CD14-positive monocyte (primary cell): ENCODE measurements at regions not wholly inside any gene's neighbourhood (a gene's known extent, or its start where the extent isn't known, plus 50 kb on each side); places are given as distances from the start of the nearest gene placed in this dataset.

Source experiments
- DNase-seq, 3 donors: peaks; one replicate each; pipeline ENCODE4 v3.0.0-alpha.2; 2011 to 2022
- H2AFZ ChIP-seq: 2 replicates; pipeline ENCODE4 v1.6.0; 2012; ENCODE audit warnings: mild to moderate bottlenecking, low read depth, low read length, inconsistent platforms; ENCODE audit not compliant: insufficient read depth, poor library complexity, severe bottlenecking
- H3K27ac ChIP-seq, 2 donors: 1 replicate in 1 of 2; 2 replicates in 1 of 2; pipeline ENCODE4 v1.5.1; 2012 to 2013; ENCODE audit warnings: low read length in 2 of 2, control low read depth in 1 of 2, inconsistent platforms in 1 of 2, low read depth in 1 of 2, mild to moderate bottlenecking in 1 of 2
- H3K27me3 ChIP-seq, 2 donors: one replicate each; pipeline versions ENCODE4 v1.6.0 to v1.6.1; 2011 to 2013; ENCODE audit warnings: low read length in 2 of 2; ENCODE audit not compliant: control insufficient read depth in 2 of 2, insufficient read depth in 2 of 2
- H3K36me3 ChIP-seq, 2 donors: replicated peaks in 1 of 2; 1 replicate in 1 of 2; 2 replicates in 1 of 2; pipeline versions ENCODE4 v1.5.1 to v1.6.1; 2012 to 2013; ENCODE audit warnings: low read length in 2 of 2, control low read depth in 1 of 2, inconsistent platforms in 1 of 2, mild to moderate bottlenecking in 1 of 2; ENCODE audit not compliant: insufficient read depth in 2 of 2, control insufficient read depth in 1 of 2
- H3K4me1 ChIP-seq, 2 donors: 1 replicate in 1 of 2; 2 replicates in 1 of 2; pipeline versions ENCODE4 v1.5.1 to v1.6.1; 2012 to 2013; ENCODE audit warnings: low read length in 2 of 2, control low read depth in 1 of 2, inconsistent platforms in 1 of 2, mild to moderate bottlenecking in 1 of 2, moderate library complexity in 1 of 2; ENCODE audit not compliant: insufficient read depth in 2 of 2, control insufficient read depth in 1 of 2
- H3K4me2 ChIP-seq: replicated peaks from 2 replicates; pipeline ENCODE3; 2012; ENCODE audit warnings: low read length, moderate library complexity, mild to moderate bottlenecking; ENCODE audit not compliant: poor library complexity, severe bottlenecking; ENCODE audit errors: extremely low read depth
- H3K4me3 ChIP-seq, 3 experiments: fragments of 200-600 bp in 1 of 3; sonication (generic) in 1 of 3; replicated peaks in 1 of 3; 1 replicate in 2 of 3; 2 replicates in 1 of 3; pipeline ENCODE4 v1.5.1; 2011 to 2013; ENCODE audit warnings: low read length in 3 of 3, mild to moderate bottlenecking in 3 of 3, control low read depth in 2 of 3, low read depth in 2 of 3, inconsistent platforms in 1 of 3, moderate library complexity in 1 of 3
- H3K79me2 ChIP-seq: 2 replicates; pipeline ENCODE4 v1.6.0; 2012; ENCODE audit warnings: mild to moderate bottlenecking, control low read depth, inconsistent platforms, low read length, moderate library complexity; ENCODE audit not compliant: insufficient read depth
- H3K9ac ChIP-seq: 2 replicates; pipeline ENCODE4 v1.6.0; 2017; ENCODE audit warnings: low read length, mild to moderate bottlenecking; ENCODE audit not compliant: insufficient read depth, poor library complexity, severe bottlenecking
- H3K9me3 ChIP-seq, 2 donors: replicated peaks in 1 of 2; 1 replicate in 1 of 2; 2 replicates in 1 of 2; pipeline versions ENCODE4 v1.5.1 to v1.6.1; 2012 to 2013; ENCODE audit warnings: low read length in 2 of 2, control low read depth in 1 of 2; ENCODE audit not compliant: control insufficient read depth in 1 of 2, insufficient read depth in 1 of 2
- H4K20me1 ChIP-seq: 2 replicates; pipeline ENCODE4 v1.6.0; 2012; ENCODE audit warnings: mild to moderate bottlenecking, low read length, control low read depth, moderate library complexity; ENCODE audit not compliant: insufficient read depth
- H3K27ac Mint-ChIP-seq, 7 donors: one replicate each; pipeline ENCODE4 v1.8.0; 2020; ENCODE audit warnings: mild to moderate bottlenecking in 7 of 7, mixed read lengths in 7 of 7, moderate library complexity in 6 of 7, inconsistent platforms in 2 of 7
- H3K27me3 Mint-ChIP-seq, 3 donors: one replicate each; pipeline ENCODE4 v1.8.0; 2021 to 2022; ENCODE audit warnings: low read depth in 3 of 3, mild to moderate bottlenecking in 3 of 3, mixed read lengths in 3 of 3, moderate library complexity in 3 of 3, inconsistent platforms in 1 of 3
- H3K36me3 Mint-ChIP-seq, 2 donors: one replicate each; pipeline ENCODE4 v1.8.0; 2020; ENCODE audit warnings: mixed read lengths in 2 of 2, inconsistent platforms in 1 of 2, mild to moderate bottlenecking in 1 of 2
- H3K4me1 Mint-ChIP-seq: one replicate; pipeline ENCODE4 v1.8.0; 2020; ENCODE audit warnings: mild to moderate bottlenecking, mixed read lengths
- H3K4me3 Mint-ChIP-seq, 2 donors: one replicate each; pipeline ENCODE4 v1.8.0; 2020; ENCODE audit warnings: mild to moderate bottlenecking in 2 of 2, mixed read lengths in 2 of 2, moderate library complexity in 1 of 2
- H3K9me3 Mint-ChIP-seq, 7 donors: one replicate each; pipeline ENCODE4 v1.8.0; 2020 to 2022; ENCODE audit warnings: mixed read lengths in 7 of 7, mild to moderate bottlenecking in 6 of 7, moderate library complexity in 6 of 7, inconsistent platforms in 2 of 7
- WGBS: methylation state at CpG from one replicate; pipeline ENCODE4 v1.1.5; 2013; ENCODE audit warnings: missing lambda C conversion rate; ENCODE audit not compliant: insufficient coverage; 5-methylcytosine and 5-hydroxymethylcytosine counted together
- intact Hi-C, 2 donors: fragments of 100-400 bp; cut with micrococcal nuclease; formaldehyde crosslinking; loops; one replicate each; pipeline versions ENCODE4 v1.15.0 to v1.15.1; 2023
- TF ChIP-seq, protein P1 (sequence below): fragments of 200-600 bp; IDR thresholded peaks from one replicate; pipeline ENCODE4 v1.8.0; 2022; ENCODE audit warnings: antibody characterized with exemption, mild to moderate bottlenecking

DNA sequence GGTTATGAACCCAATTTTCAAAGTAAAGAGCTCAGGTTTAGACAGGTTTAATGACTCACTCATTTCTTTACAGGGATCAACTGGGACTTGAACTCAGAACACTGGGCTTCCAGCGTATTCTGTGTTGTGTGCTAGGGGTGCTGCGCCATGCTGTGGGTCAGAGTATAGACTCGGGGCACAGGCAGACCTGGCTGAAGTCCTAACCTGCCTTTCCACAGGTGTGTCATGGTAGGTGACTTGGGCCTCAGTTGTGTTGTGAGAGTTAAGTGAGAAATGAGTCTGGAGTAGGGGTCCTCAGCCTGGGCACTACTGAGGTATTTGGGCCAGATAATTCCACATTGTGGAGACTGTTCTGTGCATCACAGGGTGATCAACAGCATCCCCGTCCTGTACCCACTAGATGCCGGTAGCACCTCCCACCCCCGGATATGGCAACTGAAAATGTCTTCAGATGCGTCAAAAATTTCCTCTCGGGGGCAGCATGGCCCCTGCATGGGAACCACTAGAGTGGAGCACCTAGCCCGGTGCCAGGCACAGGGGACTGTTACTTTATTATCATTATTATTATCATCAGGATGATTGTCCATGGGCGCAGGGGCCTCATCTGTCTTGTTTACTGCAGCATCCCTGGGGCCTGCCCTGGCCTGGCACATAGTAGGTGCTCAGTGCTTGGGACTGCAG, 575.5 kb downstream of the PTPRU start:
- H3K9me3 ChIP-seq, result no peaks in the 10 kb centered on the region
- H3K9ac ChIP-seq, result no peak overlapping the region
- H2AFZ ChIP-seq, result no peak overlapping the region
- Mint-ChIP-seq H3K27ac (no peak overlapping the region), H3K4me3 (no peak overlapping the region), H3K27me3 (peaks cover 11 to 23% (median 14%) of the 10 kb centered on the region in 3 donors), H3K4me1 (no peaks in the 10 kb centered on the region), H3K36me3 (no peaks in the 10 kb centered on the region), H3K9me3 (no peaks in the 10 kb centered on the region)
- H3K36me3 ChIP-seq, result no peaks in the 10 kb centered on the region
- H4K20me1 ChIP-seq, result no peaks in the 10 kb centered on the region
- intact Hi-C loops, result no loop called here
- H3K4me3 ChIP-seq, result no peak overlapping the region
- H3K27ac ChIP-seq, result no peak overlapping the region
- H3K4me2 ChIP-seq, result no peak overlapping the region
- no peaks in the 10 kb centered on the region for H3K4me1 ChIP-seq
- no peaks in the 10 kb centered on the region for H3K79me2 ChIP-seq
- TF ChIP-seq, protein P1, sequence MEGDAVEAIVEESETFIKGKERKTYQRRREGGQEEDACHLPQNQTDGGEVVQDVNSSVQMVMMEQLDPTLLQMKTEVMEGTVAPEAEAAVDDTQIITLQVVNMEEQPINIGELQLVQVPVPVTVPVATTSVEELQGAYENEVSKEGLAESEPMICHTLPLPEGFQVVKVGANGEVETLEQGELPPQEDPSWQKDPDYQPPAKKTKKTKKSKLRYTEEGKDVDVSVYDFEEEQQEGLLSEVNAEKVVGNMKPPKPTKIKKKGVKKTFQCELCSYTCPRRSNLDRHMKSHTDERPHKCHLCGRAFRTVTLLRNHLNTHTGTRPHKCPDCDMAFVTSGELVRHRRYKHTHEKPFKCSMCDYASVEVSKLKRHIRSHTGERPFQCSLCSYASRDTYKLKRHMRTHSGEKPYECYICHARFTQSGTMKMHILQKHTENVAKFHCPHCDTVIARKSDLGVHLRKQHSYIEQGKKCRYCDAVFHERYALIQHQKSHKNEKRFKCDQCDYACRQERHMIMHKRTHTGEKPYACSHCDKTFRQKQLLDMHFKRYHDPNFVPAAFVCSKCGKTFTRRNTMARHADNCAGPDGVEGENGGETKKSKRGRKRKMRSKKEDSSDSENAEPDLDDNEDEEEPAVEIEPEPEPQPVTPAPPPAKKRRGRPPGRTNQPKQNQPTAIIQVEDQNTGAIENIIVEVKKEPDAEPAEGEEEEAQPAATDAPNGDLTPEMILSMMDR, result no peak
- WGBS, result 98% methylated on average over 7 of the region's 10 CpGs
- DNase-seq, result no peak
- peaks cover 1 to 4% of the 10 kb centered on the region in 2 donors for H3K27me3 ChIP-seq

DNA sequence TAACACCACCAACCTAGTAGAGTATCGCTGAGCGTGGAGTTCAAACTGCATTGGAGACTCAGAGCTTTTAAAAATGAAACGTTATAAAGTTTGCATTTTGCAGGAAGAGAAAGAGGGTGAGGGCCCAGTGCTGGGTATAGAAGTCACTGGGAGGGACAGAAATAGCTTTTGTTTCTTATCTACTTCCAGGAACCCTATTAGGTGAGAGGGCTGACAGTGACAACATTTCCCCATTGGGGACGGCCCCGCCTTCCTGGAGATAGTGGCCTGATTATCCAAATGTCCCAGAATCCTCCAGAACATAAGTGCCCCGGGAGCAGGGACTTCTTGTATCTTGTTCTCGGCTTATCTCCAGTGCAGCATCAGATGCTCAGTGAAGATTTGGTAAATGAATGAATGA, 574.9 kb downstream of the PTPRU start:
- WGBS, result no CpG with 5 or more reads among the region's 7 CpGs
- no peaks in the 10 kb centered on the region for H4K20me1 ChIP-seq
- TF ChIP-seq, protein P1, result no peak
- Mint-ChIP-seq H3K9me3 (no peaks in the 10 kb centered on the region), H3K4me3 (no peak overlapping the region), H3K27me3 (peaks cover 10 to 21% (median 12%) of the 10 kb centered on the region in 3 donors), H3K4me1 (no peaks in the 10 kb centered on the region), H3K36me3 (no peaks in the 10 kb centered on the region), H3K27ac (no peak overlapping the region)
- H3K79me2 ChIP-seq, result no peaks in the 10 kb centered on the region
- DNase-seq, result no peak
- no peak overlapping the region for H2AFZ ChIP-seq
- no peaks in the 10 kb centered on the region for H3K4me1 ChIP-seq
- intact Hi-C loops, result no loop called here
- H3K27me3 ChIP-seq, result peaks cover 0 to 4% of the 10 kb centered on the region in 2 donors
- no peaks in the 10 kb centered on the region for H3K36me3 ChIP-seq
- H3K4me2 ChIP-seq, result no peak overlapping the region
- no peaks in the 10 kb centered on the region for H3K9me3 ChIP-seq
- no peak overlapping the region for H3K27ac ChIP-seq
- no peak overlapping the region for H3K9ac ChIP-seq
- no peak overlapping the region for H3K4me3 ChIP-seq
